CD4-positive, alpha-beta T cell (primary cell): ENCODE measurements at regions not wholly inside any gene's neighbourhood (a gene's known extent, or its start where the extent isn't known, plus 50 kb on each side); places are given as distances from the start of the nearest gene placed in this dataset.
"Not testable (repeated sequence)": the region's sequence is repeated elsewhere in the genome, so short reads cannot be mapped to it uniquely, and the experiment has no call there.

Source experiments
- ATAC-seq: fragments of 200-7000 bp; cut with Tn5 transposase; one replicate; pipeline ENCODE4 v1.10.0; 2022; ENCODE audit warnings: mild to moderate bottlenecking; ENCODE audit not compliant: poor library complexity
- CTCF ChIA-PET: fragments of 350-600 bp; sonication (Branson Sonifier 250); formaldehyde crosslinking; loops from one replicate; lab custom pipeline; 2021; ENCODE audit warnings: antibody characterized with exemption, inconsistent platforms; lab: Charles Lee
- POLR2A ChIA-PET: fragments of 350-600 bp; sonication (Branson Sonifier 250); formaldehyde crosslinking; loops from one replicate; lab custom pipeline; 2021; ENCODE audit warnings: antibody characterized with exemption, inconsistent platforms; lab: Charles Lee
- DNase-seq, 14 experiments: peaks; one replicate each; pipeline ENCODE4 v3.0.0-alpha.2; 2013 to 2020; ENCODE audit warnings: mixed read lengths in 2 of 14
- H3K27ac ChIP-seq, 2 donors: one replicate each; pipeline versions ENCODE4 v1.5.1 to v1.7.0; 2013; ENCODE audit warnings: low read length in 2 of 2, low read depth in 1 of 2, mild to moderate bottlenecking in 1 of 2
- H3K27me3 ChIP-seq, 2 experiments: 1 replicate in 1 of 2; 2 replicates in 1 of 2; pipeline versions ENCODE4 v1.6.1 to v1.7.0; 2013; ENCODE audit warnings: low read length in 2 of 2, control low read depth in 1 of 2, mild to moderate bottlenecking in 1 of 2, moderate library complexity in 1 of 2; ENCODE audit not compliant: insufficient read depth in 2 of 2, control insufficient read depth in 1 of 2
- H3K36me3 ChIP-seq: one replicate; pipeline ENCODE4 v1.6.1; 2013; ENCODE audit warnings: low read length, control low read depth; ENCODE audit not compliant: insufficient read depth
- H3K4me1 ChIP-seq: one replicate; pipeline ENCODE4 v1.6.1; 2013; ENCODE audit warnings: low read length, control low read depth; ENCODE audit not compliant: insufficient read depth
- H3K4me3 ChIP-seq: one replicate; pipeline ENCODE4 v1.5.1; 2013; ENCODE audit warnings: mild to moderate bottlenecking, low read length, moderate library complexity
- H3K9me3 ChIP-seq, 2 experiments: 1 replicate in 1 of 2; 2 replicates in 1 of 2; pipeline versions ENCODE4 v1.6.1 to v1.7.0; 2013; ENCODE audit warnings: low read length in 2 of 2, mild to moderate bottlenecking in 2 of 2, control low read depth in 1 of 2, moderate library complexity in 1 of 2; ENCODE audit not compliant: control insufficient read depth in 1 of 2, insufficient read depth in 1 of 2
- H3K27ac Mint-ChIP-seq: one replicate; pipeline ENCODE4 v1.8.0; 2020; ENCODE audit warnings: mixed read lengths
- H3K27me3 Mint-ChIP-seq: one replicate; pipeline ENCODE4 v1.8.0; 2021; ENCODE audit warnings: mixed read lengths
- H3K36me3 Mint-ChIP-seq: one replicate; pipeline ENCODE4 v1.8.0; 2021; ENCODE audit warnings: low read depth, mixed read lengths
- H3K4me1 Mint-ChIP-seq: one replicate; pipeline ENCODE4 v1.8.0; 2021; ENCODE audit warnings: low read depth, mixed read lengths
- H3K4me3 Mint-ChIP-seq: one replicate; pipeline ENCODE4 v1.8.0; 2020; ENCODE audit warnings: mild to moderate bottlenecking, mixed read lengths
- H3K9me3 Mint-ChIP-seq: one replicate; pipeline ENCODE4 v1.8.0; 2020; ENCODE audit warnings: mixed read lengths
- CTCF ChIP-seq: fragments of 200-600 bp; IDR thresholded peaks from one replicate; pipeline ENCODE4 v1.8.0; 2022; ENCODE audit warnings: antibody characterized with exemption, mild to moderate bottlenecking
- intact Hi-C, 2 experiments: fragments of 100-400 bp; cut with DNase I in 1 of 2; cut with micrococcal nuclease in 1 of 2; formaldehyde crosslinking; loops; one replicate each; pipeline versions ENCODE4 v1.15.1 to v1.9.0; 2023 to 2025; cut with DNase I, micrococcal nuclease

- Mint-ChIP-seq H3K4me3 (no peak overlapping the region), H3K4me1 (no peaks in the 10 kb centered on the region), H3K9me3 (peaks cover 2% of the 10 kb centered on the region), H3K36me3 (no peaks in the 10 kb centered on the region), H3K27ac (no peak overlapping the region), H3K27me3 (peaks cover 5% of the 10 kb centered on the region)
- peaks cover 0 to 9% of the 10 kb centered on the region in 2 experiments for H3K9me3 ChIP-seq
- H3K27ac ChIP-seq, result no peak overlapping the region
- no peak for TF ChIP-seq CTCF
- ATAC-seq, result no peak
- H3K4me3 ChIP-seq, result no peak overlapping the region
- no peaks in the 10 kb centered on the region for H3K27me3 ChIP-seq
- POLR2A ChIA-PET, result no interaction called here
- no peak for DNase-seq
- H3K4me1 ChIP-seq, result no peaks in the 10 kb centered on the region
- H3K36me3 ChIP-seq, result no peaks in the 10 kb centered on the region
- CTCF ChIA-PET, result no interaction called here
- intact Hi-C loops, result no loop called here
Observed at GRCh38 chr1:177869586-177869985, 100.3 kb downstream of the SEC16B start.

GRCh38 chr1:177869011-177869410 is 100.8 kb downstream of the SEC16B start:
- H3K36me3 Mint-ChIP-seq, H3K4me3 ChIP-seq, H3K4me3 Mint-ChIP-seq, H3K9me3 ChIP-seq, POLR2A ChIA-PET, H3K4me1 ChIP-seq, H3K27me3 ChIP-seq, H3K9me3 Mint-ChIP-seq, H3K4me1 Mint-ChIP-seq, H3K27me3 Mint-ChIP-seq, H3K36me3 ChIP-seq, DNase-seq, H3K27ac ChIP-seq, CTCF ChIA-PET, intact Hi-C loops, ATAC-seq, H3K27ac Mint-ChIP-seq: not testable (repeated sequence)

GRCh38 chr1:177865807-177866206 is 104.1 kb downstream of the SEC16B start:
- intact Hi-C loops, result no loop called here
- Mint-ChIP-seq H3K4me3 (no peak overlapping the region), H3K36me3 (no peaks in the 10 kb centered on the region), H3K9me3 (peaks cover 5% of the 10 kb centered on the region), H3K4me1 (no peaks in the 10 kb centered on the region), H3K27me3 (no peaks in the 10 kb centered on the region), H3K27ac (no peak overlapping the region)
- DNase-seq (no peak), ATAC-seq (no peak)
- Histone ChIP-seq H3K36me3 (no peaks in the 10 kb centered on the region), H3K27ac (no peak overlapping the region), H3K4me3 (no peak overlapping the region), H3K9me3 (peaks cover 0 to 3% of the 10 kb centered on the region in 2 experiments), H3K4me1 (no peaks in the 10 kb centered on the region), H3K27me3 (no peaks in the 10 kb centered on the region)
- ChIA-PET POLR2A (no interaction called here), CTCF (no interaction called here)
- no peak for TF ChIP-seq CTCF

GRCh38 chr1:177864538-177865305 is 105.1 kb downstream of the SEC16B start:
- ChIA-PET CTCF (no interaction called here), POLR2A (no interaction called here)
- no peak for TF ChIP-seq CTCF
- no peak overlapping the region for H3K4me3 Mint-ChIP-seq
- Histone ChIP-seq H3K27me3 (no peaks in the 10 kb centered on the region), H3K4me1 (no peaks in the 10 kb centered on the region), H3K36me3 (no peaks in the 10 kb centered on the region), H3K9me3 (no peaks in the 10 kb centered on the region), H3K27ac (no peak overlapping the region), H3K4me3 (no peak overlapping the region)
- no peak for DNase-seq
- H3K27ac Mint-ChIP-seq, result no peak overlapping the region
- H3K27me3 Mint-ChIP-seq, result no peaks in the 10 kb centered on the region
- no peak for ATAC-seq
- H3K4me1 Mint-ChIP-seq, result no peaks in the 10 kb centered on the region
- no peaks in the 10 kb centered on the region for H3K36me3 Mint-ChIP-seq
- H3K9me3 Mint-ChIP-seq, result peaks cover 5% of the 10 kb centered on the region
- intact Hi-C loops, result no loop called here
